Midbrain (tissue), 1 donor: ENCODE measurements at regions not wholly inside any gene's neighbourhood (a gene's known extent, or its start where the extent isn't known, plus 50 kb on each side); places are given as distances from the start of the nearest gene placed in this dataset.
A peak's percentile ranks its signal among the peaks of the same experiment; 100 is the strongest.
"Not testable (repeated sequence)": the region's sequence is repeated elsewhere in the genome, so short reads cannot be mapped to it uniquely, and the experiment has no call there.

Source experiments
- DNase-seq: peaks from one replicate; lab custom pipeline; 2025; lab: John Stamatoyannopoulos, UW

GRCh38 chrX:131356725-131357124, 67.6 kb upstream of the IGSF1 start:
- DNase-seq = no peak

- DNase-seq = no peak
These were observed 70.5 kb upstream of the IGSF1 start for GRCh38 chrX:131359611-131360010.

- DNase-seq = no peak
These were observed 76.7 kb upstream of the IGSF1 start for GRCh38 chrX:131365766-131366165.

- peak; percentile 2 for DNase-seq
These were observed 77.3 kb upstream of the IGSF1 start for GRCh38 chrX:131366407-131366806.

- DNase-seq = no peak
These were observed 99.2 kb upstream of the IGSF1 start for GRCh38 chrX:131388293-131388692.

- DNase-seq = no peak
These were observed 103.6 kb upstream of the IGSF1 start for GRCh38 chrX:131392666-131393065.

- no peak for DNase-seq
These were observed 104.3 kb upstream of the IGSF1 start for GRCh38 chrX:131393426-131393825.

GRCh38 chrX:131394384-131394783, 105.3 kb upstream of the IGSF1 start:
- DNase-seq = no peak

- DNase-seq = no peak
These were observed 108.8 kb upstream of the IGSF1 start for GRCh38 chrX:131397891-131398290.

GRCh38 chrX:131399678-131400428, 110.7 kb upstream of the IGSF1 start:
- DNase-seq = no peak

- DNase-seq = no peak
These were observed 113.2 kb upstream of the IGSF1 start for GRCh38 chrX:131402124-131402811.

- DNase-seq = no peak
These were observed 116.4 kb upstream of the IGSF1 start for GRCh38 chrX:131405497-131405896.

- no peak for DNase-seq
These were observed 119.0 kb upstream of the OR13H1 start for GRCh38 chrX:131424895-131425294.

GRCh38 chrX:131430465-131430864, 113.4 kb upstream of the OR13H1 start:
- DNase-seq = not testable (repeated sequence)

- DNase-seq = no peak
These were observed 102.8 kb upstream of the OR13H1 start for GRCh38 chrX:131441033-131441432.

- DNase-seq = no peak
These were observed 97.9 kb upstream of the OR13H1 start for GRCh38 chrX:131445955-131446354.

GRCh38 chrX:131461855-131462254, 82.0 kb upstream of the OR13H1 start:
- not testable (repeated sequence) for DNase-seq

- not testable (repeated sequence) for DNase-seq
These were observed 70.1 kb upstream of the OR13H1 start for GRCh38 chrX:131473809-131474208.

GRCh38 chrX:131477498-131477897, 66.4 kb upstream of the OR13H1 start:
- DNase-seq = no peak
